ENCODE measurements at regions not wholly inside any gene's neighbourhood (a gene's known extent, or its start where the extent isn't known, plus 50 kb on each side); places are given as distances from the start of the nearest gene placed in this dataset.

- H3K36me3 Mint-ChIP-seq, result no peaks in the 10 kb centered on the region
- Histone ChIP-seq H3K27me3 (ENCODE audit: control insufficient read depth, insufficient read depth, low read length) (no peaks in the 10 kb centered on the region), H3K9me3 (ENCODE audit: control insufficient read depth, insufficient read depth, low read length) (no peaks in the 10 kb centered on the region), H3K27ac (ENCODE audit: low read length) (no peak overlapping the region), H3K4me3 (ENCODE audit: low read length) (no peak overlapping the region), H3K36me3 (ENCODE audit: control insufficient read depth, insufficient read depth, low read length) (no peaks in the 10 kb centered on the region), H3K4me1 (ENCODE audit: control insufficient read depth, insufficient read depth, low read length) (no peaks in the 10 kb centered on the region)
- no peak for DNase-seq
- 87% methylated on average over 13 of the region's 13 CpGs for WGBS (ENCODE audit: insufficient coverage)
- TF ChIP-seq CTCF (IDR thresholded peaks at IDR 0.05), result no peak
- no peak overlapping the region for H3K27ac Mint-ChIP-seq
- no peak for ATAC-seq
- no peak overlapping the region for H3K4me3 Mint-ChIP-seq
- peaks cover 0 to 2% of the 10 kb centered on the region in 2 donors for H3K27me3 Mint-ChIP-seq (ENCODE audit: low read depth in 2 of 2)
- intact Hi-C loops (cut with micrococcal nuclease), result no loop called here
- no peaks in the 10 kb centered on the region for H3K4me1 Mint-ChIP-seq
- no peaks in the 10 kb centered on the region for H3K9me3 Mint-ChIP-seq
Observed at GRCh38 chr14:101175731-101176534, 272.4 kb upstream of the RTL1 start.

DNA sequence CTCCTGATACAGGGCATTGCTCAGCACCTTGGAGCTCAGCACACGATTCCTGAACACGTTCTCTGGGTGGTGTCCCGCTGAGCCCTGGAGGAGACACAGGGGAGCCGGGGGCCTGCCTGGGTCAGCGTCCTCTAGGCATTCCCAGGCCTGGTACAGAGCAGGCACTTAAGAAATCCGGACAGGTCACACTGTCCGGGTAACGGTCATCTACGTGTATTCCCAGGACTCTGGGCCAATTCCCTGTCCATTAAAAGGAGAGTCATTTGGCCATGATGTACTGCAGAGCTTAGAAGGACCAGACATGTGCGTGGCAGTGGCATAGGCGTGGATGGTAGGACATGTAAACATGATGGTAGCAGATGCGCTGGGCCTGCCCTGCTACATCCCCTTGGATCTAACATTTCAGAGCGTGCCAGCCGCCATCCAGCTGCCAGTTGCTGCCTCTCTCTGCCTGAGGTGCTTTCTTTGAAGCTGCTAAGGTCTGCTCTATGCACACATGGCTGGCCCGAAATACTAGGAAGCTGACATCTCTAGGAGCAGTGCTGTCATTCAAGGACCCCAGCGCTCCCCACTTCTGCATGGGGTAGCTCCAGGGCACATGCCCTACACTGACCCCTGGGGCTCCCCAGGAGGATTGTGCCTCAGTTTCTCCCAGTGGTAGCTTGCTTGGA lies 273.1 kb upstream of the RTL1 start:
- Histone ChIP-seq H3K36me3 (ENCODE audit: control insufficient read depth, insufficient read depth, low read length) (no peaks in the 10 kb centered on the region), H3K27ac (ENCODE audit: low read length) (no peak overlapping the region), H3K4me3 (ENCODE audit: low read length) (no peak overlapping the region), H3K27me3 (ENCODE audit: control insufficient read depth, insufficient read depth, low read length) (no peaks in the 10 kb centered on the region), H3K4me1 (ENCODE audit: control insufficient read depth, insufficient read depth, low read length) (no peaks in the 10 kb centered on the region), H3K9me3 (ENCODE audit: control insufficient read depth, insufficient read depth, low read length) (no peaks in the 10 kb centered on the region)
- H3K36me3 Mint-ChIP-seq, result no peaks in the 10 kb centered on the region
- ATAC-seq, result no peak
- intact Hi-C loops (cut with micrococcal nuclease), result no loop called here
- 86% methylated on average over 16 of the region's 16 CpGs for WGBS (ENCODE audit: insufficient coverage)
- H3K27me3 Mint-ChIP-seq (ENCODE audit: low read depth in 2 of 2), result peaks cover 0 to 2% of the 10 kb centered on the region in 2 donors
- no peak for TF ChIP-seq CTCF (IDR thresholded peaks at IDR 0.05)
- no peaks in the 10 kb centered on the region for H3K9me3 Mint-ChIP-seq
- no peak for DNase-seq
- H3K4me3 Mint-ChIP-seq, result no peak overlapping the region
- H3K4me1 Mint-ChIP-seq, result no peaks in the 10 kb centered on the region
- no peak overlapping the region for H3K27ac Mint-ChIP-seq

- ATAC-seq, result no peak
- peaks cover 0 to 2% of the 10 kb centered on the region in 2 donors for H3K27me3 Mint-ChIP-seq (ENCODE audit: low read depth in 2 of 2)
- H3K4me3 Mint-ChIP-seq, result no peak overlapping the region
- no peaks in the 10 kb centered on the region for H3K4me1 Mint-ChIP-seq
- H3K36me3 Mint-ChIP-seq, result no peaks in the 10 kb centered on the region
- H3K4me3 ChIP-seq (ENCODE audit: low read length), result no peak overlapping the region
- no peaks in the 10 kb centered on the region for H3K4me1 ChIP-seq (ENCODE audit: control insufficient read depth, insufficient read depth, low read length)
- WGBS (ENCODE audit: insufficient coverage), result 93% methylated on average over 23 of the region's 23 CpGs
- no peaks in the 10 kb centered on the region for H3K27me3 ChIP-seq (ENCODE audit: control insufficient read depth, insufficient read depth, low read length)
- H3K9me3 ChIP-seq (ENCODE audit: control insufficient read depth, insufficient read depth, low read length), result peaks cover 3% of the 10 kb centered on the region
- H3K27ac Mint-ChIP-seq, result no peak overlapping the region
- no peak for DNase-seq
- H3K9me3 Mint-ChIP-seq, result no peaks in the 10 kb centered on the region
- intact Hi-C loops (cut with micrococcal nuclease), result no loop called here
- no peak overlapping the region for H3K27ac ChIP-seq (ENCODE audit: low read length)
- H3K36me3 ChIP-seq (ENCODE audit: control insufficient read depth, insufficient read depth, low read length), result no peaks in the 10 kb centered on the region
- TF ChIP-seq CTCF (IDR thresholded peaks at IDR 0.05), result no peak
Observed at GRCh38 chr14:101177301-101177971, 273.9 kb upstream of the RTL1 start.
